KMS-11 (cell line): ENCODE measurements at regions not wholly inside any gene's neighbourhood (a gene's known extent, or its start where the extent isn't known, plus 50 kb on each side); places are given as distances from the start of the nearest gene placed in this dataset.

Experiments used
- H2AFZ ChIP-seq: fragments of 200-600 bp; sonication (generic); 2 replicates; pipeline ENCODE4 v1.6.1; 2016; ENCODE audit warnings: antibody characterized with exemption, mixed run types, low read depth
- H3K27ac ChIP-seq: fragments of 200-600 bp; sonication (generic); 2 replicates; pipeline ENCODE4 v1.6.1; 2016; ENCODE audit warnings: mild to moderate bottlenecking, mixed run types
- H3K27me3 ChIP-seq: fragments of 200-600 bp; sonication (generic); 2 replicates; pipeline ENCODE4 v1.6.1; 2017; ENCODE audit warnings: mild to moderate bottlenecking, low read depth, mixed run types, moderate library complexity; ENCODE audit not compliant: insufficient read depth
- H3K36me3 ChIP-seq: fragments of 200-600 bp; sonication (generic); 2 replicates; pipeline ENCODE4 v1.6.1; 2017; ENCODE audit warnings: mild to moderate bottlenecking, mixed run types; ENCODE audit not compliant: insufficient read depth
- H3K4me1 ChIP-seq: fragments of 200-600 bp; sonication (generic); 2 replicates; pipeline ENCODE4 v1.6.1; 2016; ENCODE audit warnings: mild to moderate bottlenecking, low read depth, mixed run types; ENCODE audit not compliant: poor library complexity, severe bottlenecking
- H3K4me2 ChIP-seq: fragments of 200-600 bp; sonication (generic); 2 replicates; pipeline ENCODE4 v1.7.0; 2016; ENCODE audit warnings: mild to moderate bottlenecking, mixed run types
- H3K4me3 ChIP-seq: fragments of 200-600 bp; sonication (generic); IDR thresholded peaks from 2 replicates; pipeline ENCODE4 v1.6.1; 2017; ENCODE audit warnings: low read depth, low read length, mixed read lengths; ENCODE audit not compliant: insufficient read depth
- H3K79me2 ChIP-seq: fragments of 200-600 bp; sonication (generic); 2 replicates; pipeline ENCODE4 v1.6.1; 2016; ENCODE audit warnings: low read depth, mixed run types; ENCODE audit not compliant: insufficient read depth
- H3K9ac ChIP-seq: fragments of 200-600 bp; sonication (generic); 2 replicates; pipeline ENCODE4 v1.6.1; 2016; ENCODE audit warnings: mild to moderate bottlenecking, mixed run types
- H4K20me1 ChIP-seq: fragments of 200-600 bp; sonication (generic); 2 replicates; pipeline ENCODE4 v1.6.1; 2016; ENCODE audit warnings: mild to moderate bottlenecking, mixed run types; ENCODE audit not compliant: insufficient read depth
- CTCF ChIP-seq: fragments of 200-600 bp; sonication (generic); conservative IDR thresholded peaks from 2 replicates; pipeline ENCODE4 v1.6.1; 2017; ENCODE audit warnings: low read depth, mild to moderate bottlenecking, antibody characterized with exemption, low read length, moderate library complexity, mixed read lengths

- no peak overlapping the region for H3K4me2 ChIP-seq
- H3K9ac ChIP-seq, result no peak overlapping the region
- TF ChIP-seq CTCF, result no peak
- H4K20me1 ChIP-seq, result no peaks in the 10 kb centered on the region
- no peaks in the 10 kb centered on the region for H3K79me2 ChIP-seq
- no peak overlapping the region for H3K4me3 ChIP-seq
- no peak overlapping the region for H2AFZ ChIP-seq
- H3K27me3 ChIP-seq, result no peaks in the 10 kb centered on the region
- H3K4me1 ChIP-seq, result no peaks in the 10 kb centered on the region
- H3K27ac ChIP-seq, result no peak overlapping the region
- no peaks in the 10 kb centered on the region for H3K36me3 ChIP-seq
Measured at GRCh38 chr2:136251885-136252585, 134.1 kb upstream of the CXCR4 start.

- Histone ChIP-seq H4K20me1 (no peaks in the 10 kb centered on the region), H2AFZ (no peak overlapping the region), H3K27me3 (no peaks in the 10 kb centered on the region), H3K27ac (no peak overlapping the region), H3K9ac (no peak overlapping the region), H3K4me2 (no peak overlapping the region), H3K79me2 (no peaks in the 10 kb centered on the region), H3K4me3 (no peak overlapping the region), H3K4me1 (no peaks in the 10 kb centered on the region), H3K36me3 (no peaks in the 10 kb centered on the region)
- TF ChIP-seq CTCF, result no peak
Measured at GRCh38 chr2:136251197-136251884, 133.4 kb upstream of the CXCR4 start.

- Histone ChIP-seq H3K79me2 (no peaks in the 10 kb centered on the region), H3K4me1 (no peaks in the 10 kb centered on the region), H2AFZ (no peak overlapping the region), H3K4me2 (no peak overlapping the region), H4K20me1 (no peaks in the 10 kb centered on the region), H3K27me3 (no peaks in the 10 kb centered on the region), H3K4me3 (no peak overlapping the region), H3K27ac (no peak overlapping the region), H3K36me3 (no peaks in the 10 kb centered on the region), H3K9ac (no peak overlapping the region)
- no peak for TF ChIP-seq CTCF
Measured at GRCh38 chr2:136250131-136250530, 132.2 kb upstream of the CXCR4 start.

- TF ChIP-seq CTCF, result no peak
- Histone ChIP-seq H4K20me1 (no peaks in the 10 kb centered on the region), H3K27me3 (no peaks in the 10 kb centered on the region), H3K79me2 (no peaks in the 10 kb centered on the region), H3K36me3 (no peaks in the 10 kb centered on the region), H2AFZ (no peak overlapping the region), H3K9ac (no peak overlapping the region), H3K4me1 (no peaks in the 10 kb centered on the region), H3K27ac (no peak overlapping the region), H3K4me2 (no peak overlapping the region), H3K4me3 (no peak overlapping the region)
Measured at GRCh38 chr2:136248907-136249306, 131.0 kb upstream of the CXCR4 start.
